ENCODE measurements at regions not wholly inside any gene's neighbourhood (a gene's known extent, or its start where the extent isn't known, plus 50 kb on each side); places are given as distances from the start of the nearest gene placed in this dataset.
A peak's percentile ranks its signal among the peaks of the same experiment; 100 is the strongest.

DNA sequence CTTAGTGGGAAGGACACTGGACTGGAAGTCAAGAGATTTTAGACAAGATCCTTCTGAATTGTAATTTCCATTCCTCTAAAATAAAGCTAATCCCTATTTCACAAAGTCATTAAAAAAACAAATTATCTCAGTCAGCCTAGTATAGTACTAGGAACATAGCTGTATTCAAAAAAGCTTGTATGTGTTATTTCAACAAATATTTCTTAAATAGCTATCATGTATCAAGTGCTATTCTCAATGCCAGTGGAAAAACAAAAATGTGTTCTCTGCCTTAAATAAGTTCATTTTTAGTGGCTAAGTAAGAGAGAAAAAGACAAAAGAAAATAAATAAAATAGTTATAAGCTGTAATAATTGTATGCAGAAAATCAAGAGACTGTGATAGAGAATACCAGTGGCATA is 541.8 kb upstream of the CDH2 start:
- DNase-seq (ENCODE audit: low read depth): no peak
- H3K4me3 ChIP-seq (ENCODE audit: low read depth, low read length): no peak overlapping the region
- TF ChIP-seq, protein P1, sequence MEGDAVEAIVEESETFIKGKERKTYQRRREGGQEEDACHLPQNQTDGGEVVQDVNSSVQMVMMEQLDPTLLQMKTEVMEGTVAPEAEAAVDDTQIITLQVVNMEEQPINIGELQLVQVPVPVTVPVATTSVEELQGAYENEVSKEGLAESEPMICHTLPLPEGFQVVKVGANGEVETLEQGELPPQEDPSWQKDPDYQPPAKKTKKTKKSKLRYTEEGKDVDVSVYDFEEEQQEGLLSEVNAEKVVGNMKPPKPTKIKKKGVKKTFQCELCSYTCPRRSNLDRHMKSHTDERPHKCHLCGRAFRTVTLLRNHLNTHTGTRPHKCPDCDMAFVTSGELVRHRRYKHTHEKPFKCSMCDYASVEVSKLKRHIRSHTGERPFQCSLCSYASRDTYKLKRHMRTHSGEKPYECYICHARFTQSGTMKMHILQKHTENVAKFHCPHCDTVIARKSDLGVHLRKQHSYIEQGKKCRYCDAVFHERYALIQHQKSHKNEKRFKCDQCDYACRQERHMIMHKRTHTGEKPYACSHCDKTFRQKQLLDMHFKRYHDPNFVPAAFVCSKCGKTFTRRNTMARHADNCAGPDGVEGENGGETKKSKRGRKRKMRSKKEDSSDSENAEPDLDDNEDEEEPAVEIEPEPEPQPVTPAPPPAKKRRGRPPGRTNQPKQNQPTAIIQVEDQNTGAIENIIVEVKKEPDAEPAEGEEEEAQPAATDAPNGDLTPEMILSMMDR (IDR thresholded peaks at IDR 0.05; ENCODE audit: insufficient read depth, low read length): no peak

DNA sequence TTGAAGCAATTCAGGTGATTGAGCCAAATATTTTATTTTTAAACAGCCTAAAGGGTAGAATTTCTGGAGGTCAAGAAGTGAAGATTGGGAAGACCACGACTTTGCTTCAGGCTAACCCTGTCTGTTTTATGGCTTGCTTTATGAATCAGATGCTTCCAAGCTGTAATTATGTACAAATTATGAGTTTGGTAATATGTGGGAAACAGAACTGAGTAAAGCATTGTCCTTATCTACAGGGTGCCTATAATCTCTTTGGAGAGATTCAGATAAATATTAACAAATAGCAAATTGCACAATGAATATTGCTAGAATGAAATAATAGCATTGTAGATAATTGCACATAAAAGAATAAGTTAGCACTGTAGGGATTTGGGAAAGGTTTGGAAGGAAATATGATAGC is 539.4 kb upstream of the CDH2 start:
- TF ChIP-seq, protein P1 (IDR thresholded peaks at IDR 0.05; ENCODE audit: insufficient read depth, low read length): no peak
- DNase-seq (ENCODE audit: low read depth): peak; percentile 35
- no peak overlapping the region for H3K4me3 ChIP-seq (ENCODE audit: low read depth, low read length)

- DNase-seq (ENCODE audit: low read depth): peak; percentile 22
- H3K4me3 ChIP-seq (ENCODE audit: low read depth, low read length): no peak overlapping the region
- TF ChIP-seq, protein P1 (IDR thresholded peaks at IDR 0.05; ENCODE audit: insufficient read depth, low read length): no peak
Measured at GRCh38 chr18:28715206-28715605, 538.3 kb upstream of the CDH2 start.

DNA sequence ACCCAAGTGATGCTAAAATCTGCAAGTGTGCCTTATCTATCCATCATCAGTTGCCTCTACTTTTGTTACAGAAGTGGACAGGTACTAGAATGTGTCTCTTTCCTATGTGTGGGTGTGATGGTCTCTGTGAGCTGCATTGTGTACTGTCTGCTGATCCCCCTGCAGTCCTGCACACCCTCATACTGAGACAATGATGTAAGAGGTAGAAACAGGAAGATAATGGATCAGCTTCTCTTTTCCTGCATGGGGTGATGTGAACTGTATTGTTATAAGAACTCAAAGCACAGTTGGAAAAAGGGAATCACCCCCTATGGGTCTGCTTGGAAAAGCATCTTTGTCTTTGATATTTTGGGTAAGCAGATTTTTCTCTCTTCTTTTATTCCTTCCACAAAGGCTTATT is 537.6 kb upstream of the CDH2 start:
- DNase-seq (ENCODE audit: low read depth): no peak
- H3K4me3 ChIP-seq (ENCODE audit: low read depth, low read length): no peak overlapping the region
- TF ChIP-seq, protein P1 (IDR thresholded peaks at IDR 0.05; ENCODE audit: insufficient read depth, low read length): no peak

DNA sequence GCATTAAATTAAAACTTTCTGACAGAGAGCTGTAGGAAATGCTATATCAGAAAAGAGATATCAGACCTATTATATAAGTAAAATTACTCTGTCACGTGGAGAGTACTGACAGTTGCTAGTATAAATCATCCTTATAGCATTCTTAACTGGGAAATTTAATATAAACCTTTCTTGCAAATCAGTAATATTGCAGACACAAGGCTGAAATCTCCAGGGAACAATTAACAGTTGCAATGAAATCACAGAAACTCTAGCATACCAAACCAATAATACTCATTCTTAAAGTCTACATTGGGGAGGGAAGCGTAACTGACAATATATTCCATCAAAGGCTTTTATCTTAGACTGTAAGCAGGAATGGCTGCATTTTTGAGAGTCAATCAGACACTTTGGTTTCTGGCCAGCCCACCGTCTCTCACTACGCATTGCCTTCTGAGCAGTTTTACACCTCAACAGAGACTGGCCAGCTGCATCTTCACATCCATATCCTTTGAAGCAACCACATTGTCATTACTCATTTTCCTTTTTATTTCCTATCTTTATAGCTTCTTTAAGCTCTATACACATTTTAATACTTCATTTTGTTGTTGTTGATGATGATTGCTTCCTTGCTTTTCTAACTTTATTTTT is 536.0 kb upstream of the CDH2 start:
- no peak overlapping the region for H3K4me3 ChIP-seq (ENCODE audit: low read depth, low read length)
- no peak for DNase-seq (ENCODE audit: low read depth)
- TF ChIP-seq, protein P1 (IDR thresholded peaks at IDR 0.05; ENCODE audit: insufficient read depth, low read length): no peak

DNA sequence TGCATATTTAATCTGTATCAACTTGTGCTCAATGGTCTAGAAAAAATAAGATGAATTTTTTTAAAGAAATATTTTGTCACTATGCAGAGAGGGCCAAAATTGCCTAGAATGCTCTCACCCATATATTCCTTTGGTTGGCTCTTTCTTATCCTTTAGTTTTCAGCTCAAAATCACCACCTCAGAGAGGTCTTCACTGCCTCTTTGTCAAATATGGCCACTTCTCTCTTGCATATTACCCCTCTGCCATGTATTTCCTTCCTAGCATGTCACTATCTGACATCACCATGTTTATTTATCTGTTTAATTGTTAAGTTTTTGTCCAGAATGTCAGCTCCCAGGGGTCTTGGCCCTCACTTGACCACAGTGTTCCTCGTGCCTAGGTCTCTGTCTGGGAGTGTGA is 535.2 kb upstream of the CDH2 start:
- DNase-seq (ENCODE audit: low read depth): no peak
- TF ChIP-seq, protein P1 (IDR thresholded peaks at IDR 0.05; ENCODE audit: insufficient read depth, low read length): no peak
- no peak overlapping the region for H3K4me3 ChIP-seq (ENCODE audit: low read depth, low read length)

GRCh38 chr18:28711096-28711495 is 534.2 kb upstream of the CDH2 start:
- H3K4me3 ChIP-seq (ENCODE audit: low read depth, low read length): no peak overlapping the region
- TF ChIP-seq, protein P1 (IDR thresholded peaks at IDR 0.05; ENCODE audit: insufficient read depth, low read length): no peak
- DNase-seq (ENCODE audit: low read depth): no peak
